Effector CD8-positive, alpha-beta T cell (primary cell): ENCODE measurements at regions not wholly inside any gene's neighbourhood (a gene's known extent, or its start where the extent isn't known, plus 50 kb on each side); places are given as distances from the start of the nearest gene placed in this dataset.
"Not testable (repeated sequence)": the region's sequence is repeated elsewhere in the genome, so short reads cannot be mapped to it uniquely, and the experiment has no call there.

Experiments
- DNase-seq: peaks from one replicate; lab custom pipeline; 2025; lab: John Stamatoyannopoulos, UW

DNA sequence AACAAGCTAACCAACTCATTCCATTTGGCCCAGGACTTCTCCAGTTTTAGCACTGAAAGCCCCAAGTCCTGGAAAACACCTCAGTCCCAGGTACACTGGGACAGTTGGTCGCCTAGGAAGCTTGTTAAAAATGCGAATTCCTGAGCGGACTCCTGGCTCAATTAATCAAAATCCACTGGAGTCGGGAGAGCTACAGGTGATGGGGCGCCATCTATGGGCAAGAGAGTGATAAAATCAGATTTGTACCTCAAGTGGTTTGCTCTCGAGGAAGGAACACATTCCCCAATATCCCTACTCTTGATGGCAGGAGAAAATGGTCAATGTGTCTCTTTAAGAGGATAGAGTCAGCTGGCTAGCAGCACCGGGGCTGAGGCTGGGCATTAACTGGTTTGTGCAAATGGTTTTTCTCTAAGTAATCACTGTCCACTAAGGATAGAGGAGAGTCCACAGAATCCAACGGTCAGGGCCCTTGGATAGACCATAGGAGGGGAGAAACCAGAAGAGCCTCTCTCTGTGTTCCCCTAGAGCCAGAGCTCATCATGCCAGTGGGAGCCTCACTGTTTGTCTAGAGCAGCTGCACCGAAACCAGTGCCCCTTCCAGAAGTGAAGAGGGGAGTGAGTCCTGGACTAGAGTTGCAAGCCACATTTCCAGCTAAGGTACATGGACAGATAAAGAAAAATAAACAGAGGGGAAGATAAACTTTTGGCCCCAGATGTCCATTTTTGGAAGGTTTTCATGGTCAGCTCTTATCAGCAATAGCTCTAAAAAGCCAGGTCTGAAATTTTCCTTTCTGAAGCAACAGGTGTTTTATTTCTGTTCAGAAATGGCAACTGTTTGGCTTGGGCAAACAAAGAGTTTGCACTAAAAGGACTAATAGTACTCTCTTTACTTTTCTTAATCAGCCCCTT is 148.5 kb downstream of the TENT5C start:
- no peak for DNase-seq

DNA sequence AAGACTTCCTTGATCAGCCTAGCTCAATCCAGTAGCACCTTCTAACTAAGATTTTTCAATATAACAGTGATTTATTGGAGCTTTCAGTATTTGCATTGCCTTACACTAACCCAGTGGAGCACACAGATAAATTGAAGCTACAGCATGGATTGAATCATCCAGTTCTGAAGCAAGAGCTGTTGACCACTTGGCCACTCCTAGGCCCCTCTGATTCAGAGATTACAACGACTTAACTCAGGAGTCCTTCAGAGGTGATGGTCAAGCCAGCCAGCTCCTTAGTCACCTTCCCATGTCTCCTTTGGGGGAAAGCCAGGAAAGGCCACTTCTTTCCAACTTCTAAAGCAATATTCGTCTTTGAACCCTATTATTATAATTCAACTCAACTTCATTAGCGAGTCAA is 151.8 kb downstream of the TENT5C start:
- DNase-seq: no peak

DNA sequence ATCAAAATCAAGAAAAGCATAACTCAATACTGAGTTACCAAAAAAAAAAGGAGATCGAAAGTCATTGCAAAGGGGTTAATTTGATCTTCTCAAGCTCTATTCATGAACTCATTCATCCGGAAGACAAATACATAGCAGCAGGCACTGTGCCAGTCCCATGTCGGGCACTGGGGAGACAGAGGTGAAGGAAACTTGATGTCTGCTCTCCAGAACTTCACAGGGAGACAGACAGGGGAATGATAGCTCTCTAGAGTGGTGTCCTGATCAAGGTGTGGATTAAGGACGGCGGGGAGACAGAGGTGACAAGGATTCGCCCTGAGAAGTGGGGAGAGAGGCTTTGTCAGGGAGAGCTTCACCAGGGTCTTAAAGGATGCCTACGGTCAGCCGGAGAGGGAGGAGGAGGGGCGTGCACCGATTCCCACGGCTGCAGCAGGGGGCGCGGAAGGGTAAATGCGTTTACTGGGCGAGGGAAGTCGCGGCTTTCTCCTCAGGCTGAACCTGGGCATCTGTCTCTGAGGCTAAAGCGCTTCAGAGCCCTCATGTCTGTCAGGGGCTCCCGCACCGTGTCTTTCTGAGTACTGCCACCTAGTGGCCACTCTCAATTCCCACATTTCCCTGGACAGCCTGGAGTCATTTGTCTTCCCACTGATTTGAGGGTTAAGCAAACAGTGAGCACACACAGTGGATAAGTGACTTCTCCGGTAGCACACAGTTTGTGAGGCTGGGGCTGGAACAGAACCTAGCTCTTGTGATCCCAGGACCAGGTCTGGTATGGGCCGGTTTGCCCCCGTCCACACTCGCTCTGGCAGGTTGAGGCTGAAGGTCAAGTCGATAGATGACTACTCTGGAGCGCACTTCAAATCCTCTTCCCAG is 152.8 kb downstream of the TENT5C start:
- DNase-seq: peak; percentile 49

DNA sequence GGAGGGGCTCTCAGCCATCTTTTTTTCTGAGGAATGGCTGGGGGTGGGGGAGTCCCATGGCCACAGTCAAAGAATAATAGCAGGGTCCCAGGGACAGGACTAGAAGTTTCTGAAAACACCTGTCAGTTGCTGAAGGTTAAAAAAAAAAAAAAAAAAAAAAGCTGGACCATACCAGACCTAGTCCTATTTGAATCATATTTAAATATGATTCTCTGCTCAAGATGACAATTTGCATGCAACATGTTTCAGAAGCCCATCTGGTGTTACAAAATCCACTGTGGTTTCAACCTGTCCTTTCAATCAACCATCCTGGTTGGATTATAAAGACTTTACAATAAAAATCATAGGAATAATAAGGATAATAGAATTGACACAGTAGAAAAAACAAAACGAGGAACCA is 153.7 kb downstream of the TENT5C start:
- no peak for DNase-seq

DNA sequence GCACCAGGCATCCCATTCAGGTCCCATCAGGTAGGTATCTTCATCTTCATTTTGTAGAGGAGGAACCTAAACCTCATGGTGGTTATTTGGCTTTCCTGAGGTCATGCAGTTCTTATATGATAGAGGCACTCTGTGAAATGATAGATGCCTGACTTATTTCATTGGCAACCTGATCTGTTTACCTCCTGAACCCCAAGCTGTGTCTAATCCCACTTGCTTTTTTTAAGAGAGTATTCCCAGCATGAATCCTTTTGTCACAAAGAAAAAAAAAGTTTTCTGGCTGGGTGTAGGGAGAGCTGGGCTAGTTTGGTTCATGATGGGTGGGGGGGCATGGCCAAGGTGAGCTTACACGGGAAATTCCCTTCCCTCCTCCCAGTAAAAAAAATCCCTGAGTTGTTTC is 154.2 kb downstream of the TENT5C start:
- no peak for DNase-seq

DNA sequence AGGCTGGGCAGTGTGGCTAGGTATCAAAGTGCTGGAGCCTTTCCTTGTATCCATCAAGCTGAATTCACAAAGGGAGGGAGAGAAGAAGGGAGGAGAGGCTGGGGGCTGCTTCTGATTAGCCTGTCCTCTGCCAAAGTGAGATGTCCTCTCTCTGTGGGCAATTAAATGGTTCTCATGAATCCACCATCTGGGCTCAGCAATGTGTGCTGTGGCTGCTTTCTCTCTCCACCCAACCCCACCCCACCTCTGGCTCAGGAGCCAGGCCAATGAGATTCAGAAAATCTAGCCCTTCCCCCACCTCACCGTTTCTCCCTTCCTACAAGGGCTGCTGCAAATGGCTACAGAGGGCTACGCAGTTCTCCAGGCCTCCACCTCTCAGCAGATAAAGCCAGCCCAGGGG is 154.6 kb downstream of the TENT5C start:
- DNase-seq: no peak

DNA sequence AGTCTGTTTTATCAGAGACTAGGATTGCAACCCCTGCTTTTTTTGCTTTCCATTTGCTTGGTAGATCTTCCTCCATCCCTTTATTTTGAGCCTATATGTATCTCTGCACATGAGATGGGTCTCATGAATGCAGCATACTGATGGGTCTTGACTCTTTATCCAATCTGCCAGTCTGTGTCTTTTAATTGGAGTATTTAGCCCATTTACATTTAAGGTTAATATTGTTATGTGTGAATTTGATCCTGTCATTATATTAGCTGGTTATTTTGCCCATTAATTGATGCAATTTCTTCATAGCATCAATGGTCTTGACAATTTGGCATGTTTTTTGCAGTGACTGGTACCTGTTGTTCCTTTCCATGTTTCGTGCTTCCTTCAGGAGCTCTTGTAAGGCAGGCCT is 161.7 kb downstream of the GDAP2 start:
- DNase-seq: not testable (repeated sequence)

DNA sequence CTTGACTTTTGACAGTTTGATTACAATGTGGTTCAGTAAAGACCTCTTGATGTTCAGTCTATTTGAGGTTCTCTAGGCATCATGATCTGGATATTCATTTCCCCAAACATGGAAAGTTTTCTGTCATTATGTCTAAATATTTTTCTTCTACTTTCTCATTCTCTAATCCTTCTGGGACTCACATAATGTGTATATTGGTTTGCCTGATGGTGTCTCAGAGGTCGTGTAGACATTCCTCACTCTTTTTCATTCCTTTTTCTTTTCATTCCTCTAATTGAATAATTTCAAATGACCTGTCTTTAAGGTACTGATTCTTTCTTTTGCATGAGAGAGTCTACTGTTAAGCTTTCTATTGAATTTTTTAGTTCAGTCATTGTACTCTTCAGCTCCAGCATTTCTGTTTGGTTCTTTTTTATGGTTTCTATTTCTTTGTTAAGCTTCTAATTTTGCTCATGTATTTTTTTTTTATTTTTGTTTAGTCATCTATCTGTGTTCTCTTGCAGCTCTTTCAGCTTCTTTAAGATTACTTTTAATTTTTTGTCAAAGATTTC is 158.4 kb downstream of the GDAP2 start:
- DNase-seq: no peak

DNA sequence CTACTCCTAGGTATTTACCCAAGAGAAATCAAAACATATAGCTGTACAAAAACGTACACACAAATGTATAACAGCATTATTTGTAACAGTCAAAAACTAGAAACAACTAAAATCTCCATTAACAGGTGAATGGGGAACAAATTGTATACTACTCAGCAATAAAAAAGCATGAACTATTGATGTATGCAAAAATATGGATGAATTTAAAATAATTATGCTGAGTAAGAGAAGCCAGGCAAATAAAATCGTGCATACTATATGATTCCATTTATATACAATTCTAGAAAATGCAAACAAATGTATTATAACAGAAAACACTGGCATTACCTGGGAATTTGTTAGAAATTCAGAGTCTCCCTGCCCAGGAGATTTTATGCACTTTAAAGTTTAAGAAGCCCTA is 150.1 kb downstream of the GDAP2 start:
- DNase-seq: no peak

DNA sequence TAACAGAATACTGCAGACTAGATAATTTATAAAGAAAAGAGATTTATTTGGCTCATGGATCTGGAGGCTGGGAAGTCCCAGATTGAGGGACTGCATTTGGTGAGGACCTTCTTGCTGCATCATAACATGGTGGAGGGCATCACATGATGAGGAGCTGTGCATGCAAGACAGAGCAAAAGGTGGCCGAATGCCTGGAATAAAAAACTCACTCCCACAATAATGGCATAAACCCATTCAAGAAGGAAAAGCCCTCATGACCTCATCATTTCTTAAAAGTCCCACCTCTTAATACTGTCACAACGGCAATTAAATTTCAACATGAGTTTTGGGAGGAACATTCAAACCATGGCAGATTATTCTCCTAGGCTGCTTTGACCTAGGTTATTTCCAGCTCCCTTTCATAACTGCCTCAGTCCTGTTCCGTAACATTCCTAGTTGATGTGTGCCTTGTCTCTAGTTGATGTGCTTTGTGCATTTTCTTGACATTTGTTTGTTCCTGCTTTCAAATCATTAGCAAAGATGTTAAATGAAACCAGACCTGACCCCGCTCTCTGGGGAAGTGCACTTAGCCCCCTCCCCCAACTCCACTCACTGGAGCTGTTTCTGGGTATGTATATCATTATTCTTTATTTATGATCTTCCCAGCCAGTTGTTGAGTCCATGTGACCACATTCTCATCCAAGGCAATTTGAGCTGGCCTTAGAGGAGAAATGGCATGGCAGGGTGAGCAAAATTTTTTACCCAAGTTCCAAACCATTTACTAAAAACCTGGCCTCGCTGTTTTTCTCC is 148.5 kb downstream of the GDAP2 start:
- DNase-seq: no peak

DNA sequence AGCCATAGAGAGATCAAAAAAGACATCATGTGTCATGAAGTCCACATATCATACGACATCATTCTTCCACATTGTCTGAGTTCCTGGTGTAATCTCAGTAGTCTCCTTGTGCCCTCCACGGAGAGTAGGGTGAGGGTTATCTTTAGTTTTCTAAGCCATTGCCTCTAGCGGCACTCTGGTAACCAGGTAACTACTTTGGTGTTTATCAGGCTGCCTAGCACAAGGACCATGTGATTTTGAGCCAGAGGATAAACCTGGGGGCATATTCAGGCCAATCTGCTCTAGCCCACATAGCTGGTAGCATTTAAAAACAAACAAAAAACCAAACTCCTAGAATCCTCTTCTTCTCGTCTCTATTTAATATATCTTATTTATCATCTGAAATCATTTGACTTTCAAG is 147.4 kb downstream of the GDAP2 start:
- DNase-seq: no peak

DNA sequence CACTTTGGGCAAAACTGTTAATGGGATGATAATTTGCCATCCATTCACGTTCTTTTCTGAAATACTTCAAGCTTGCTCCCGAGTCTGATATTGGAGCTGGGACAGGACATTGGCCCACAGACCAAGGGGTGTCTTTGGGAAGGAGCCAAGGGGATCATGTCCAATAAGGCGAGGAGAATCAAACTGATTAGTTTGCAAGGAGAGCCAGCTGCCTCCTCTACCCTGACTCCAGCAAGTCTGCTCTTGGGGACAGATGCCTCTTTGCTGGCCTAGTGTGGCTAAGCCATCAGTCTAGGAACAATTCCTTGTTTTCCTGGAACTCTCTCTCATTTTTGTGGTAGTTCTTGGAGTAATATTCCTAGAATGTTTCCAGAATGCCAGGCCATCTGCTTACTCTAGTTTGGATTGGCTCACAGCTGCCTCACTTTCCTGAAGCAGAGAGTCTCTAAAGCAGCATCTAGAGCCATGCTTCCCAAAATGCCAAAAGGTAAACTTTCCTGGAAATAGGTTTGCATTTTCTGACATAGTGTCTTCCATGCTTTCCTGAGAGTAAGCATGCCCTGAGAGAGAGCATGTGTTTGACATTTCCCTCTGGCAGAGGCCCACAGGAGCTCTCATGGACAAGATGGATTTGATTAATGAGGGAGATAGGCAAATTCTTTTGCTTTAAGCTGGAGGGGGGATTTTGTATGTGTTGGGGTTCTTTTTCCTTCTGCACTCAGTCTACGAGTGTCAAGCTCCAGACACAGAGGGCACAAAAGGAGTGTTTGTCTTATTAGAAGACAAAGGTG is 145.6 kb downstream of the GDAP2 start:
- no peak for DNase-seq

DNA sequence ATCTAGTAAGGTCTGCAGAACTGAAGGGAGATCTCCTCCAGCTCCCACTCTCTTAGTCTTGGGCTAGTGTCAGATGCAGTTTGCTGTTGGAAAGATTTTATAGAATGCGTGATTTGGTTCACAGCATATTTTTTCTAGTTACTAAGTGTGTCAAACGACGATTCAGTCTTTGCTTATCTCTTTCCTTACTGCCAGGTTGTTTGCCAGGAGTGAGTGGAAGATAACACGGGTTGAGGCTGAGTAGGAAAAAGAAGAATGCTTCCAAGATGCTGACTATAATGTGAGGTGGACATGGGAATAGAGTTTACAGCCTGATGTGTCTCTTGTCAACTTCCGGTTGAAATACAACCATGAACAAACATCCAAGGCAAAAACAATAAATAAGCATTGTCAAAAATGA is 141.4 kb downstream of the GDAP2 start:
- no peak for DNase-seq

DNA sequence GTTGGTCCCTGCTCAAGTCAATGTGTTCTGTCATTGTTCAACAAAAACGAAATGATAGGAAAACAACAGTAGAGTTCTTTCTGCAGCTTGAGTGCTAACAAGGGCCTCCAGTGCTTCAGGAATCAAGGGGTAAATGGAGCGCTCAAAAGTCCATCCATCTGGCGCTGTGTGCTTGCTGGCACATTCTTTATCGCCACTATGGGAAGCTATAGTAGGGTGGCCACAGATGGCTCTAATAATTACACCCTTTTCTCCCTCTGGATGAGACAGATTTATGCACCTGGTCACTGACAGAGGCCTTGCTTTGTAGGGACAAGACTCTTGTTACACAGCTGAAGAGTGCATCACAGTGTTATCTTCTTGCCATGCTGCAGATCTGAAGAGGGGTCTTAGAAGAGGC is 136.0 kb downstream of the GDAP2 start:
- DNase-seq: no peak

DNA sequence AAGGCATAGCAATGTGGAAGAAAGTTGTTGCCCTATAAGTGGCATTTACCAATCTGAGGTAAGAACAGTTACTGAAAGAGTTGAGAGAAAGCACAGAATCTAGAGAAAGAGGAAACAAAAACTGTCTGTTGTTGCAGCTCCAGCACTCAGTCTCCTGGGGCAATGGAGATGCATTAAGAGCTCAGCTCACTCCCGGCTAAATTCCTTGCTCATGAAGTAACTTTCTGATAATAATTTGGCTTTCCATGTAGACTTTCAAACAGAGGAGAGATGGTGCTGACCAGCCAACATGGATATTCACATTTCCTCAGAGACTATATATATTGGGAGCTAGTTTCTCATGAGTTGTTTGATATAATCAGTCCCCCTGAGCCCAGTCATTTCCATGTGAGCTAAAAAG is 135.3 kb downstream of the GDAP2 start:
- no peak for DNase-seq

DNA sequence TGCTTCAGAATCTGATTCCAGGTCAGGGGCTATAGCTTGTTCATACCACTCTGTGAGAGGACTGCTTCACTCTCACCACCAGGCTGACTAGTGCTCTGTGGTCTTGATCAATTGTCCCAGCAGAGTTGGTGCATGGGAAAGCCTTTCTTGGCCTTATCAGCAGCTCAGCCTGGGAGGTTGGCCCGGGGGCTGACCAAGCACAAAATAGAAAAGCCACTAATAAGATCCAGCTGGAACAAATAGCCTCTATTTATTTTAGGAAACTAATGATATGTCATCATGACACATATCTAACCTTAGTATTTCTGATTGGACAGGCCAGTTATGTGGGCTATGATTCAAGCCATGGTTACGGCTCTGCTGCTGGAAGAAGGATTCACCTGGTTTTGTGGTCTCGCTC is 134.2 kb downstream of the GDAP2 start:
- no peak for DNase-seq

DNA sequence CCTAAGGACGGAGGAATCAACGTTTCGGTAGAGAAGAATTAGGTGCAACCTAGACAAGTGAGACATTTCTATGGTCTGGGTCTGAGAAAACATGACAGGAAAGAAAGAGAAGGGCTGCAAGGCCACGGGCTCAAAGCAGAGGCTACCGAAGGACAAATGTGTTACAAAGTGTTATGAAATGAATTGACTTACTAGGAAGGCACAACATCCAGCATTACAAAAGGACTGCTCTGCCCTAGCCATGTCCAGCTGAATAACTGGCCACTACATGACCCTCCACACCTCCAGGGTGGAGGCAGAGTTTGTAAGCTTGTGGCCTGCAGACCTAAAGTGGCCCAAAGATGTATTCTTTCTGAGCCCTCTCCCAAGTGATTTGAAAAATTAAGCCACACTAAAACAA is 133.6 kb downstream of the GDAP2 start:
- no peak for DNase-seq

DNA sequence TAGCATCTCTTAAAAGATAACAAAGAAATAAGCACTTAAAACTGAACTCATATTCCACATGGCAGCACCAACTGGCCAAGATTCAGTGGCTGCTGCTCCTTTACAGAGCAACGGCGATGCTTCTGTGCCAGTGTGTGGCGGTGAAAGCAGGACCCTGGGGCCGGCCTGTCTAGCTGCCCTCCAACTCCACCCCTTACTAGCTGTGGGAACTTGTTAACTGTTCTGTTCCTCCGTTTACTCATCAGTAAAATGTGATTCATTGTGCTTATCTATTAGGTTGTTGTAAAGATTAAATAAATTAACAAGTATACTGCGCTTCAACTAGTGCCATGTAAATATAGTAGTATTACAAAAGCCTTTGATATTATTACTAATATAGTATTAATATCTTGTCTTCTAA is 133.2 kb downstream of the GDAP2 start:
- DNase-seq: no peak

DNA sequence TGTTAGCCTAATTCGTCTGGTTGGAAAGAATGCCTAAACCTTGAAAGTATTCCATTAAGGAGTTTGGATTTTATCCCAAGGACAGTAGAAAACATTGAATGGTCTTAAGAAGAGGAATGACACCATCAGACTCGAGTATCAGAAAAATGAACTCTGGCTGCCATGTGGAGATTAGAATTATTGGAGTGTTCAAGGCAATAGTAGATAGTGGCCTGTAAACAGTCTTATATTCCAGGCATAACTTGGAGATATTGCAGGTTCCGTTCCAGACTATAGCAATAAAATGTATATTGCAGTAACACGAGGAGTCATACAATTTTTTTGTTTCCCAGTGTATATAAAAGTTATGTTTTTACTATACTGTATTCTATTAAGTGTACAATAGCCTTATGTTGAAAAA is 130.9 kb downstream of the GDAP2 start:
- DNase-seq: no peak

DNA sequence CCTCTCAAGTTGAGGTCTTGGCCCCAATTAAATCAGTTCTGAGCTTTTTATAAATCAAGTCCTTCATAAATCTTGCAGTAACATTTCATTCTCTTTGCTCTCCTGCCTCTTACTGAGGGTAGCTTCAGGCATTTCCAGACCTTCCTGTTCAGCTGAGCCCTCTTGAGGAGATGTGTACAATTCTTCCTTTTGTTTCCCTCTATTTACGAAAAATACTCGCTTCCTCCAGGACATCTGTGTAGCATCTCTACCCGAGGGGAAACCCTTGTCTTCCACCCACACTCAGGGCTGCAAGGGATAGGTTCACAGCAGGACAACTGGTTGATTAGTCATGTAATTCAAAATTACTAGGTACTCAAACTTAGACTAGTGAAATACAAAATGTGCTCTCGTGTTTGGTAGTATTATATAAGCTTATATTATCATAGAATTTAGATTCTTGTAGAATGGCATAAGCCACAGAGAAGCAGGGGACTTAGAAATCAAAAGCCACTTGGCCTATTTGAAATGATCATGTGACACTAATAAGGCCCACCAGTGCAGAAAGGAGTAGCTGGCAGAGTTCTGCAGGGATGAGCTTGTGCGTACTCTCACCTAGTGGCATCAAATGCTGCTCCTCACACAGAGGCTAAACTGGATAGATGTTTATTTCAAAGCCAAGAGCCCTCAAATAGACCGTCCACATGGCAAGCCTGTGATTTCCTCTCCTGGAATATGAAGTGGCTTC is 126.7 kb downstream of the GDAP2 start:
- DNase-seq: no peak
